ENCODE measurements at regions not wholly inside any gene's neighbourhood (a gene's known extent, or its start where the extent isn't known, plus 50 kb on each side); places are given as distances from the start of the nearest gene placed in this dataset.

DNA sequence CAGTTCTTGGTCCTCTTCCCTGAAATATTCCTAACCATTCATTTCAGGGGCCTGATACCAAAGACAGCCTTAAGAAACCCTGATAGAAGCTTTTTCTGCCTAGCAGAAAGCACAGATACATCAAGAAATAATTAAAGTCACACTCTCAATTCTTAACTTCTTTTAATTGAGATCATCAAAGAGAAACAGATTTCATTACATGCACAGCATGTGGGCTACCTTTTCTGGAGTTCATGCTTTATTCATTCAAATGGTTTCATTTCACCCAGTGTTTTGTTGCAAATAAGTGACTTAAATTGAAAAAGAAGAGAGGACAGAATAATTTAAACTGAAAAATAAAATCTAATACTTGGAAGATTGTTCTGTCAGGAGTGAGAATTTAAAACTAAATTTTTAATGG is 192.6 kb upstream of the GGTLC1 start:
- BruUV-seq (replicated peaks), result no TSS peak
- H3K4me1 ChIP-seq (ENCODE audit: control insufficient read depth, insufficient read depth, low read length), result no peaks in the 10 kb centered on the region

DNA sequence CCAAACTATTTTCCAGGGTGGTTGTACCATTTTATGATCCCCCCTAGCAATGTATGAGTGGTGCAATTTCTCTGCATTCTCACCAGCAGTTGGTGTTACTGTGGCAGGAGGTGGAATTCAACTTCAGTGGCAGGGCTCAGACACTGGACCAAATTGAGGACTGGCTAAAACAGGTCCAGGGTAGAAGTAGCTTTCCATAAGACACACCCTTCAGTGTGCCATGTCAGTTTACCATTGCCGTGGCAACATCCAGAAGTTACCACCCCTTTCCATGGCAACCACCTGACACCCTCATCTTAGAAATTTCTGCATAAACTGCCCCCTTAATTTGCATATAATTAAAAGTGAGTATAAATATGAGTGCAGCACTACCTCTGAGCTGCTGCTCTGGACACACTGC is 180.7 kb upstream of the GGTLC1 start:
- H3K27me3 ChIP-seq (ENCODE audit: control insufficient read depth, insufficient read depth, low read length), result no peaks in the 10 kb centered on the region; the same call in 1 of the 2 replicates
- TF ChIP-seq POLR2AphosphoS5 (IDR thresholded peaks at IDR 0.05; ENCODE audit: low read depth, low read length) (no peak), TCF7L2 (IDR thresholded peaks at IDR 0.05; ENCODE audit: low read depth, low read length) (no peak), SIN3A (IDR thresholded peaks at IDR 0.05; ENCODE audit: borderline replicate concordance, insufficient read depth, low read depth, low read length) (no peak)
- TF ChIP-seq, protein P1, sequence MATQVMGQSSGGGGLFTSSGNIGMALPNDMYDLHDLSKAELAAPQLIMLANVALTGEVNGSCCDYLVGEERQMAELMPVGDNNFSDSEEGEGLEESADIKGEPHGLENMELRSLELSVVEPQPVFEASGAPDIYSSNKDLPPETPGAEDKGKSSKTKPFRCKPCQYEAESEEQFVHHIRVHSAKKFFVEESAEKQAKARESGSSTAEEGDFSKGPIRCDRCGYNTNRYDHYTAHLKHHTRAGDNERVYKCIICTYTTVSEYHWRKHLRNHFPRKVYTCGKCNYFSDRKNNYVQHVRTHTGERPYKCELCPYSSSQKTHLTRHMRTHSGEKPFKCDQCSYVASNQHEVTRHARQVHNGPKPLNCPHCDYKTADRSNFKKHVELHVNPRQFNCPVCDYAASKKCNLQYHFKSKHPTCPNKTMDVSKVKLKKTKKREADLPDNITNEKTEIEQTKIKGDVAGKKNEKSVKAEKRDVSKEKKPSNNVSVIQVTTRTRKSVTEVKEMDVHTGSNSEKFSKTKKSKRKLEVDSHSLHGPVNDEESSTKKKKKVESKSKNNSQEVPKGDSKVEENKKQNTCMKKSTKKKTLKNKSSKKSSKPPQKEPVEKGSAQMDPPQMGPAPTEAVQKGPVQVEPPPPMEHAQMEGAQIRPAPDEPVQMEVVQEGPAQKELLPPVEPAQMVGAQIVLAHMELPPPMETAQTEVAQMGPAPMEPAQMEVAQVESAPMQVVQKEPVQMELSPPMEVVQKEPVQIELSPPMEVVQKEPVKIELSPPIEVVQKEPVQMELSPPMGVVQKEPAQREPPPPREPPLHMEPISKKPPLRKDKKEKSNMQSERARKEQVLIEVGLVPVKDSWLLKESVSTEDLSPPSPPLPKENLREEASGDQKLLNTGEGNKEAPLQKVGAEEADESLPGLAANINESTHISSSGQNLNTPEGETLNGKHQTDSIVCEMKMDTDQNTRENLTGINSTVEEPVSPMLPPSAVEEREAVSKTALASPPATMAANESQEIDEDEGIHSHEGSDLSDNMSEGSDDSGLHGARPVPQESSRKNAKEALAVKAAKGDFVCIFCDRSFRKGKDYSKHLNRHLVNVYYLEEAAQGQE (IDR thresholded peaks at IDR 0.05; ENCODE audit: insufficient read depth in 1 of 2, low read depth in 2 of 2, low read length in 1 of 2), result no peak
- TF ChIP-seq, protein P2, sequence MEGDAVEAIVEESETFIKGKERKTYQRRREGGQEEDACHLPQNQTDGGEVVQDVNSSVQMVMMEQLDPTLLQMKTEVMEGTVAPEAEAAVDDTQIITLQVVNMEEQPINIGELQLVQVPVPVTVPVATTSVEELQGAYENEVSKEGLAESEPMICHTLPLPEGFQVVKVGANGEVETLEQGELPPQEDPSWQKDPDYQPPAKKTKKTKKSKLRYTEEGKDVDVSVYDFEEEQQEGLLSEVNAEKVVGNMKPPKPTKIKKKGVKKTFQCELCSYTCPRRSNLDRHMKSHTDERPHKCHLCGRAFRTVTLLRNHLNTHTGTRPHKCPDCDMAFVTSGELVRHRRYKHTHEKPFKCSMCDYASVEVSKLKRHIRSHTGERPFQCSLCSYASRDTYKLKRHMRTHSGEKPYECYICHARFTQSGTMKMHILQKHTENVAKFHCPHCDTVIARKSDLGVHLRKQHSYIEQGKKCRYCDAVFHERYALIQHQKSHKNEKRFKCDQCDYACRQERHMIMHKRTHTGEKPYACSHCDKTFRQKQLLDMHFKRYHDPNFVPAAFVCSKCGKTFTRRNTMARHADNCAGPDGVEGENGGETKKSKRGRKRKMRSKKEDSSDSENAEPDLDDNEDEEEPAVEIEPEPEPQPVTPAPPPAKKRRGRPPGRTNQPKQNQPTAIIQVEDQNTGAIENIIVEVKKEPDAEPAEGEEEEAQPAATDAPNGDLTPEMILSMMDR (IDR thresholded peaks at IDR 0.05), result no peak
- H3K4me1 ChIP-seq (ENCODE audit: control insufficient read depth, insufficient read depth, low read length), result no peaks in the 10 kb centered on the region
- POLR2A ChIA-PET, result no interaction called here
- ATAC-seq (no peak), DNase-seq (ENCODE audit: low read depth, low spot score) (no peak)
- CTCF ChIA-PET, result no interaction called here
- no peaks in the 10 kb centered on the region for H3K36me3 ChIP-seq (ENCODE audit: control insufficient read depth, insufficient read depth, low read length)
- H3K9me3 ChIP-seq (ENCODE audit: control insufficient read depth, insufficient read depth, low read depth, low read length), result peaks cover 15% of the 10 kb centered on the region
- in situ Hi-C loops (cut with HindIII; ENCODE audit: low pct_unique_long_range_greater_than_20kb, low sequenced_read_pairs) (no loop called here), intact Hi-C loops (cut with micrococcal nuclease; ENCODE audit: unreplicated experiment) (no loop called here)
- H3K4me3 ChIP-seq (ENCODE audit: low read depth in 2 of 2, low read length in 2 of 2), result no peak overlapping the region
- no peak overlapping the region for H3K27ac ChIP-seq (ENCODE audit: low read length)
- BruUV-seq (replicated peaks), result no TSS peak

More for the DNA sequence above, 192.6 kb upstream of the GGTLC1 start:
- DNase-seq (ENCODE audit: low read depth, low spot score) (no peak), ATAC-seq (no peak)
- no peaks in the 10 kb centered on the region for H3K9me3 ChIP-seq (ENCODE audit: control insufficient read depth, insufficient read depth, low read depth, low read length)
- ChIA-PET POLR2A (no interaction called here), CTCF (no interaction called here)
- no peaks in the 10 kb centered on the region; the same call in 1 of the 2 replicates for H3K27me3 ChIP-seq (ENCODE audit: control insufficient read depth, insufficient read depth, low read length)
- TF ChIP-seq TCF7L2 (IDR thresholded peaks at IDR 0.05; ENCODE audit: low read depth, low read length) (no peak), SIN3A (IDR thresholded peaks at IDR 0.05; ENCODE audit: borderline replicate concordance, insufficient read depth, low read depth, low read length) (no peak), POLR2AphosphoS5 (IDR thresholded peaks at IDR 0.05; ENCODE audit: low read depth, low read length) (no peak)
- TF ChIP-seq, protein P1 (IDR thresholded peaks at IDR 0.05; ENCODE audit: insufficient read depth in 1 of 2, low read depth in 2 of 2, low read length in 1 of 2), result no peak
- TF ChIP-seq, protein P2 (IDR thresholded peaks at IDR 0.05), result no peak
- H3K36me3 ChIP-seq (ENCODE audit: control insufficient read depth, insufficient read depth, low read length), result no peaks in the 10 kb centered on the region
- no peak overlapping the region for H3K27ac ChIP-seq (ENCODE audit: low read length)
- H3K4me3 ChIP-seq (ENCODE audit: low read depth in 2 of 2, low read length in 2 of 2), result no peak overlapping the region
- intact Hi-C loops (cut with micrococcal nuclease; ENCODE audit: unreplicated experiment) (no loop called here), in situ Hi-C loops (cut with HindIII; ENCODE audit: low pct_unique_long_range_greater_than_20kb, low sequenced_read_pairs) (no loop called here)
